Activated CD4-positive, alpha-beta T cell treated with anti-CD3 and anti-CD28 coated beads, Interleukin-2, Interleukin-6, amounts not matched to agents 100 ng/mL and 50 ng/mL, durations not matched to agents 16 hours and 8 hours (primary cell): ENCODE measurements at regions not wholly inside any gene's neighbourhood (a gene's known extent, or its start where the extent isn't known, plus 50 kb on each side); places are given as distances from the start of the nearest gene placed in this dataset.
"Not testable (repeated sequence)": the region's sequence is repeated elsewhere in the genome, so short reads cannot be mapped to it uniquely, and the experiment has no call there.

ENCODE experiments used
- DNase-seq: peaks from one replicate; pipeline ENCODE4 v3.0.0-alpha.2; 2020

DNA sequence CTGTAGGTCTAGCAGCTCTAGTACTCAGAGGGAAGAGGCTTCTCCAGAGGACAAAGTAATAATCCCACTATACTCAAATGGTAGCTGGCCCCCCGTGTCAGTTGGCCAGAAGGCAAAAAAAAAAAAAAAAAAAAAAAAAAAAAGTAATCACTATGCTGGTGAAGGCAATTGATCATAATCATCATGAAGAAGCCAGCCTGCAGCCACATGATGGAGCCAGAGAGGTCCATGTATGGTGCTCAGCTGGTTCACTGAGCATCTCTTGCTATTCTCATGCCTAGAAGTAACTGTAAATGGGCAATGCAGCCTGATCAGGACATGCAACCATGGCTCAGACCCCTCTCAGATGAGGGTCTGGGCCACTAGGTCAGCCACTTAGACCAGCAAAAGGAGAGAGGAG is 378.8 kb downstream of the MED13L start:
- no peak for DNase-seq

DNA sequence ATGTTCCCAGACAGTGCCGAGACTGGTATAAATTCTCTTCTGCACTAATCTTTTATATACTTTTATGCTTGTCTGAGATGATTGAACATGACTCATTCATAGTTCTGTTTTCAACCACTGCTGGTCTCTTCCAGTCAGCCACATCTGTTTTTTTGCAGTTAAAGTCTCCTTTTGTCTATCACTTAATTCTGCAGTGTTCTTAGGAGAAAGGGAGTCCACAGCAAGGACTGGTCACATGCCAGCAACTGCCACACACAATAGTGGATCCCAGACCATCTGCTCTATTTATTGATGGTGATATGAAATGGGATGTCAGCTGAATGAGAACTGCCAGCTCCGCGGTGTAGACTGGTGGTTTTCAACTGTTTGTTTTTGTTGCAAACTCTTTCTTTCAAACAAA is 379.8 kb downstream of the MED13L start:
- no peak for DNase-seq

- DNase-seq: peak; percentile 4
Observed at GRCh38 chr12:115895247-115895646, 382.2 kb downstream of the MED13L start.

GRCh38 chr12:115891556-115892164 is 385.8 kb downstream of the MED13L start:
- DNase-seq: no peak

GRCh38 chr12:115886666-115887065 is 390.8 kb downstream of the MED13L start:
- DNase-seq: no peak

- no peak for DNase-seq
Observed at GRCh38 chr12:115885040-115885690, 392.3 kb downstream of the MED13L start.

DNA sequence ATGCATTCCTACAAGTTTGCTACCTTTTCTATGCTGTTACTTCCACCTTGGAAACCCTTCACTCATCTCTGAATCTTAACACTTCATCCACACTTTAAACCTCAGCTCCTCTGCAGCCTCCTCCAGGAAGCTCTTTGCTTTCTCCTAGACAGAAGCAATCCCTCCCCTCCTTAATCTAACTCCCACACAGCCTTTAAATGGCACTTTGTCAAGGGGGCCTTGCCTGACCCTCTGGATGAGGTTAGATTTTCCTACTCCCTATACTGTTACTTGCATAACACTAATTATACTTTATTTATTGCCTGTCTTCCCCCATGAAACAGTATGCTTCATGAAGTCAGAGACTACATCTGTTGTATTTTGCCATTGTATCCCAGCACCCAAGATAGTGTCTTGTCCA is 394.6 kb downstream of the MED13L start:
- no peak for DNase-seq

DNA sequence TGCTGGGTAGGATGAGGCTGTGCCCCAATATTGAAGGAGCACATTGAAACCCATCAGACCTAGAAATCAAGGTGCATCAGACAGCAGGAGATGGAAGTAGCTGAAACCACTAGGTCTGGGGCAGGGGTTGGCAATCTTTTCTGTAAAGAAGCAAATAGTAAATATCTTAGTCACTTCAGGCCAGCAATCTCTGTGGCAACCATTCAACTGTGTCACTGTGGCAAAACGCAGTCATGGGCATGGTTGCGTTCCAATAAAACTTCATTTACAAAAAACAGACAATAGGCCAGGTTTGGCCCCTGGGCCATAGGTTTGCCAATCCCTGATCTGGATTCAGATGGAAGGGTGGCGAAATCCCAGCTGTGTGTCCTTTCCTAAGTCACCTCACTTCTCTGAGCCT is 397.3 kb downstream of the MED13L start:
- no peak for DNase-seq

DNA sequence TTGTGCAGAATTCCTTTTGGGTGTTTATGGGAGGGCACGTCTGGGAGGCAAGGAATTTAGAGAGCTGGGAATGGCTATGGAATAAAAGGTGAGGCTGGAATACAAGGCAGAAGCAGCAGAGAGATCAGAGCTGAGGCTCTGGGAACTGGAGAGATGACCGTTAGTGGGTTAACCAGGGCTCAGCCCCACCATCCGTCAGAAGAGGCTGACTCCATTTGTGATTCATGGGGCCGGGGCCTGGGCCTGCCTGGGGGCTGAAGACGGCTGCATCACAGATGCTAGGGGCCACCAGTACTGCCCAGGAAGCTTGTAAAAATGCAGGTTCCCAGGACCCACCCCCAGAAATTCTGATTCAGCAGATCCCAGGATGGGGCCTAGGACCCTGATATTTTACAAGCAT is 398.1 kb downstream of the MED13L start:
- DNase-seq: no peak

DNA sequence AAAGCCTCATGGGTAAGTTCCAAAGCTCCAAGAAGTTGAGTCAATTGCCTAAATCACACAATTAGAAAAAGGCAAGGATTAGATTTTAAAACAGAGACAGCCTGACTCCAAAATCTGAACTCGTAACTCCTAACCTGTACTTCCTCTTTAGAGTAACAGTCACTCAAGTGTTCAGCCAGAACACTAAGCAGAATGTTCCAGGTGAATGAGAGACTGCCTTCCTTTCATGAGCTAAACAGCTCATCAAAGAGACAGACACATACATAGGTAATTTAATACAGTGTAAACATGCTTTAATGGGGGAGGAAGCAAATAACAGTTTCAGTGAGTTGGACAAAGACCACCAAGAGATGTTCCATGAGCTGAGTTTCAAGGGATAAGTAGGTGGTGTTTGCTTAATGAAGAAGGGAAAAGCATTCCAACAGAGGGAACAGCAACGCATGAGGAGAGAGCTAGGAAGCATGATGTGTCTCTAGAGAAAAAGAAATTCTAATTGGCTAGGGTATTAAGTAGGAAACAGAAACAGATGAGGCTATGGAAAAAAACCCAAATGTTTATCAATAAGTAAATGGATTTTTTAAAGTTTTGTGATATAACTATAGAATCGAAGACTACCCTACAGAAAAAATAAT is 403.9 kb downstream of the MED13L start:
- no peak for DNase-seq

DNA sequence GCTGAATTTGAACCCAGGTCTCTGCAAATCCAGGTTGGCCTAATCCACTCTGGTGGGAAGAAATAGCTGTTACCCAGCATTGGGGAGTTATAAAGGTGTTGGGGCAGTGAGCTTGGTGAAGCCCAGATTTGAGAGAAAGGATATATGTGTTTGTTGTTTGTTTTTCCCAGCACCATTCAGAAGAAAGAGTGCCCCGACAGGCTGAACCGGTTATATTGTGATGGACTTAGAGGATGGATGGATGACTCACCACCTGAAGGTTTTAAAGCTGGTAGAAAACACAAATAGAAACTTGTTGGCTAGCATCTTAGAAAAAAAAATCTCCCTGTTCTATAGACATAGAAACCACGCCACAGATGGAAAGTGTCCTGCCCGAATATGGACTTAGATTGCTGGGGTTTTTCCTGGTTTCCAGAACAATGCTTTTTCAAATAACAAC is 404.6 kb downstream of the MED13L start:
- DNase-seq: no peak

DNA sequence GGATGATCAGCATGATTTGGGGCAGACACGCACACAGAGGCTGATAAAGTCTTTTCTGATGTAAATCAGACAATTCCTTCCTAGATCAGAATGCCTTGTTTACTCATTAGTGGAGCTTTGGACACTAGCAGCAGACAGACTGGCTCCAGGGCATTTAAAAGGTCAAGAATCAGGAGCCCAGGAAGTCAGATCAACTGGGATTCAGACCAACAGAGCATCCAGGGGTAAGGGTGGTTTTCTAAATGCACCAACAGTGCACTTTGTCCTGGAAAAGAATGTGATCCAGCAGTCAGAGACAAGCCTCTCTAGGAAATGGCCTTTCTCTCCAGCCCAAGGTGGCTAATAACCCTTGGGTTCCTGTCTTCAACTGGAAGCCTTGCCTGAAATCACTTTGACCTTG is 405.3 kb downstream of the MED13L start:
- no peak for DNase-seq

DNA sequence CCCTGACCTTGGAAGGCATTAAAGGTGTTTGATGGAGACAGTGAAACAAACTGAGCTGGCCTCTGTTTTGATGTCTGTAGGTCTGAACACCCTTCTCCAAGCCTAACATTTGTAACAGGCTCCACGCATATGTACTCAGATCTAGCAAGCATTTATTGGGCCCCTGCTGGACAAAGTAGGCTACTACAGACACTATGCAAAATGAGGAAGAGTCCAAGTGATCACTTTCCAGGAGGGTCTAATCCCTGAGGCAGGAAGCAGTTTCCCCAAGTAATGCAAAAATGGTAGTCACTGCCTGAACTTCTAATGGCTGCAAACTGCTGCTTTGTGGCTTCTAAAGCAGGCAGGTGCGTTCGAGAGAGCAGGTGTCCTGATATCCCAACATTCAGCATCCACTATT is 405.8 kb downstream of the MED13L start:
- peak; percentile 13 for DNase-seq

- no peak for DNase-seq
Observed at GRCh38 chr12:115870510-115870909, 407.0 kb downstream of the MED13L start.

- no peak for DNase-seq
Observed at GRCh38 chr12:115870021-115870420, 407.5 kb downstream of the MED13L start.

DNA sequence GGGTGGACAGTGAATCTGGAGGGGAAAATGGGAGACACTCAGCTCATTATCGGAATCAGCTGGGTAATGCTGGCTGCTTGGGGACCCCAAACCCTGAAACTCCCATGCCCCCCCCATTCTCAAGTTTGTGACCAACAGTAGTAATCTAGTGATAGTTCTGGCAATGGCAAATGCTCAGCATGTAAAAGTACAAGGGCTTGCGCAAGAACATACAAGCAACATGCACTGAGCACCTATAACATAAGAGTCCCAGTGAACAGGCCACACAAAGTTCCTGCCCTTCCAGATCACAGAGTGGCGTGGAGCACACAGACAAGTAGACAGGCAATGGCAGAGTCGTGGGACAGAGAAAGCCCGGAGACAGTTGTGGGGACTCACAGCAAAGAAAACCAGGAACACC is 407.9 kb downstream of the MED13L start:
- no peak for DNase-seq

- no peak for DNase-seq
Observed at GRCh38 chr12:115868624-115869023, 408.9 kb downstream of the MED13L start.

GRCh38 chr12:115867854-115868253 is 409.6 kb downstream of the MED13L start:
- DNase-seq: no peak

GRCh38 chr12:115866909-115867525 is 410.5 kb downstream of the MED13L start:
- DNase-seq: no peak

DNA sequence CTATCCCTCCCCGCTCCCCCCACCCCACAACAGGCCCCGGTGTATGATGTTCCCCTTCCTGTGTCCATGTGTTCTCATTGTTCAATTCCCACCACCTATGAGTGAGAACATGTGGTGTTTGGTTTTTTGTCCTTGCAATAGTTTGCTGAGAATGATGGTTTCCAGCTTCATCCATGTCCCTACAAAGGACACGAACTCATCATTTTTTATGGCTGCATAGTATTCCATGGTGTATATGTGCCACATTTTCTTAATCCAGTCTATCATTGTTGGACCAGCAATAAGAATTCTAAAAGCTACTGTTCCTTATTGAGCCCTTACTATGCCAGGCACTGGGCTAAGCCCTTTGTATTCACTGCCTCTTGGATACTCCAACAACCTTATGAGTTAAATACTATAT is 411.2 kb downstream of the MED13L start:
- not testable (repeated sequence) for DNase-seq

DNA sequence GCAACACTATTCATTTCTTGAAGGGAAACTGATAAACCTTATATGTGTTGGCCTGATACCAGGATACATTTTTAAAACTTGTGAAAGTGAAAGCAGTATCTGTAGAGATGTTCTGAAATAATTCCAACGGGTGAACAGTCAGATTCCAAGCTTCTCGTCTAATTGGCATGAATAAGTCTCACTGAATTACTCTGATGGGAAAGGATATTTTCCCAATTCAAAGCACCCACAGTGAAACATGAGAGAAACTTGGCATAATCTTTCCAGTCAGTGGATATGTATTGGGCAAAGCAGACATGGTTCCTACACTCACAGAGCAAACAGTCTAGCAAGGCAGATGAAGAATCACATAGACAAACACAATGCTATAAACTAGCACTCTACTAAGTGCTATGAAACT is 413.1 kb downstream of the MED13L start:
- DNase-seq: no peak

DNA sequence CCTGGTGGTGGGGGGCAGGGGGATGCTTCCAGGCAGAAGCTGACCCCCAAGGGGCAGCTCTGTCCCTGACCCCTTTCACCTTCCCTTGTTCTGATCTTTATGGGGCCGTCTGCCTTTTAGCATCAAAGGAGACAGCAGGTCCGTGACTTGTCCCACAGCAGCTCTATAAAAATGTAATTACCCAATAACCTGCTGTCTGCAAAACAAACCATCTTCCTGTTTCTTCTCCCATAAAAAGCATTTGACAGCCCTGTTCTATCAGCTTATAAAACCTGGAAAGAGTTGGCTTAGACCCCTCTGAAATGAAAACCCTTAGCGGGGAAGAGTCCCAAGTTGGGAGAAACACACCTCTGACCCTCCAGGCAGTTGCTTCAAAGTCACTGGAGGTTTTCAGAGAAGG is 416.9 kb downstream of the MED13L start:
- DNase-seq: no peak

GRCh38 chr12:115859231-115859630 is 418.3 kb downstream of the MED13L start:
- no peak for DNase-seq

- DNase-seq: no peak
Observed at GRCh38 chr12:115857923-115858322, 419.6 kb downstream of the MED13L start.
